ENCODE measurements at regions not wholly inside any gene's neighbourhood (a gene's known extent, or its start where the extent isn't known, plus 50 kb on each side); places are given as distances from the start of the nearest gene placed in this dataset.

GRCh38 chr18:51936115-51936514 lies 403.9 kb upstream of the DCC start:
- H3K36me3 ChIP-seq (ENCODE audit: control insufficient read depth, insufficient read depth, low read length): no peaks in the 10 kb centered on the region
- no peak overlapping the region for H3K4me3 ChIP-seq (replicated peaks; ENCODE audit: low read depth, low read length)
- TF ChIP-seq CTCF (IDR thresholded peaks at IDR 0.05; ENCODE audit: insufficient read depth, low read length, poor library complexity, severe bottlenecking): no peak
- no peaks in the 10 kb centered on the region for H3K27me3 ChIP-seq (replicated peaks; ENCODE audit: control insufficient read depth, insufficient read depth, low read length)
- DNase-seq (ENCODE audit: extremely low read depth, insufficient read length): no peak

- Histone ChIP-seq H3K27me3 (replicated peaks; ENCODE audit: control insufficient read depth, insufficient read depth, low read length) (no peaks in the 10 kb centered on the region), H3K4me3 (replicated peaks; ENCODE audit: low read depth, low read length) (no peak overlapping the region), H3K36me3 (ENCODE audit: control insufficient read depth, insufficient read depth, low read length) (no peaks in the 10 kb centered on the region)
- TF ChIP-seq CTCF (IDR thresholded peaks at IDR 0.05; ENCODE audit: insufficient read depth, low read length, poor library complexity, severe bottlenecking): no peak
- no peak for DNase-seq (ENCODE audit: extremely low read depth, insufficient read length)
Observed at GRCh38 chr18:51941999-51942398, 398.0 kb upstream of the DCC start.

GRCh38 chr18:51943281-51943680 lies 396.7 kb upstream of the DCC start:
- Histone ChIP-seq H3K4me3 (replicated peaks; ENCODE audit: low read depth, low read length) (no peak overlapping the region), H3K27me3 (replicated peaks; ENCODE audit: control insufficient read depth, insufficient read depth, low read length) (no peaks in the 10 kb centered on the region), H3K36me3 (ENCODE audit: control insufficient read depth, insufficient read depth, low read length) (no peaks in the 10 kb centered on the region)
- DNase-seq (ENCODE audit: extremely low read depth, insufficient read length): peak; percentile 18
- TF ChIP-seq CTCF (IDR thresholded peaks at IDR 0.05; ENCODE audit: insufficient read depth, low read length, poor library complexity, severe bottlenecking): no peak

GRCh38 chr18:51946946-51947345 lies 393.1 kb upstream of the DCC start:
- TF ChIP-seq CTCF (IDR thresholded peaks at IDR 0.05; ENCODE audit: insufficient read depth, low read length, poor library complexity, severe bottlenecking): no peak
- no peak overlapping the region for H3K4me3 ChIP-seq (replicated peaks; ENCODE audit: low read depth, low read length)
- H3K36me3 ChIP-seq (ENCODE audit: control insufficient read depth, insufficient read depth, low read length): no peaks in the 10 kb centered on the region
- no peak for DNase-seq (ENCODE audit: extremely low read depth, insufficient read length)
- H3K27me3 ChIP-seq (replicated peaks; ENCODE audit: control insufficient read depth, insufficient read depth, low read length): no peaks in the 10 kb centered on the region

- H3K36me3 ChIP-seq (ENCODE audit: control insufficient read depth, insufficient read depth, low read length): no peaks in the 10 kb centered on the region
- H3K27me3 ChIP-seq (replicated peaks; ENCODE audit: control insufficient read depth, insufficient read depth, low read length): no peaks in the 10 kb centered on the region
- TF ChIP-seq CTCF (IDR thresholded peaks at IDR 0.05; ENCODE audit: insufficient read depth, low read length, poor library complexity, severe bottlenecking): no peak
- H3K4me3 ChIP-seq (replicated peaks; ENCODE audit: low read depth, low read length): no peak overlapping the region
- DNase-seq (ENCODE audit: extremely low read depth, insufficient read length): peak; percentile 29
Observed at GRCh38 chr18:51952844-51953243, 387.2 kb upstream of the DCC start.

GRCh38 chr18:51953521-51953920 lies 386.5 kb upstream of the DCC start:
- no peak overlapping the region for H3K4me3 ChIP-seq (replicated peaks; ENCODE audit: low read depth, low read length)
- DNase-seq (ENCODE audit: extremely low read depth, insufficient read length): peak; percentile 71
- H3K27me3 ChIP-seq (replicated peaks; ENCODE audit: control insufficient read depth, insufficient read depth, low read length): no peaks in the 10 kb centered on the region
- H3K36me3 ChIP-seq (ENCODE audit: control insufficient read depth, insufficient read depth, low read length): no peaks in the 10 kb centered on the region
- TF ChIP-seq CTCF (IDR thresholded peaks at IDR 0.05; ENCODE audit: insufficient read depth, low read length, poor library complexity, severe bottlenecking): no peak

Data from GM06990 (cell line).